Upper lobe of left lung (tissue), 6 donors: ENCODE measurements at regions not wholly inside any gene's neighbourhood (a gene's known extent, or its start where the extent isn't known, plus 50 kb on each side); places are given as distances from the start of the nearest gene placed in this dataset.

ENCODE experiments used
- ATAC-seq, 2 donors: fragments of 200-7000 bp; cut with Tn5 transposase; one replicate each; pipeline ENCODE4 v1.9.1; 2022; ENCODE audit warnings: mild to moderate bottlenecking in 2 of 2, moderate library complexity in 2 of 2; ENCODE audit not compliant: low FRiP score in 2 of 2
- DNase-seq, 2 donors: peaks; one replicate each; pipeline ENCODE4 v3.0.0-alpha.2; 2019 to 2020
- H3K27ac ChIP-seq, 4 donors: fragments of 200-600 bp; sonication (generic); one replicate each; pipeline ENCODE4 v1.5.1; 2016 to 2019
- H3K27me3 ChIP-seq, 4 donors: fragments of 200-600 bp; sonication (generic); one replicate each; pipeline ENCODE4 v1.5.1; 2017 to 2019
- H3K36me3 ChIP-seq, 4 donors: fragments of 200-600 bp; sonication (generic); one replicate each; pipeline ENCODE4 v1.5.1; 2016 to 2019
- H3K4me1 ChIP-seq, 4 donors: fragments of 200-600 bp; sonication (generic); one replicate each; pipeline ENCODE4 v1.5.1; 2018 to 2019
- H3K4me3 ChIP-seq, 4 donors: fragments of 200-600 bp; sonication (generic); one replicate each; pipeline ENCODE4 v1.5.1; 2017 to 2019; ENCODE audit warnings: mild to moderate bottlenecking in 2 of 4, moderate library complexity in 1 of 4
- H3K9me3 ChIP-seq, 4 donors: fragments of 200-600 bp; sonication (generic); one replicate each; pipeline ENCODE4 v1.5.1; 2018 to 2019
- CTCF ChIP-seq, 6 experiments: fragments of 450-650 bp in 4 of 6; fragments of 200-600 bp in 2 of 6; sonication (generic) in 2 of 6; IDR thresholded peaks; one replicate each; pipeline ENCODE4 v1.5.1; 2016 to 2019; ENCODE audit warnings: antibody characterized with exemption in 6 of 6
- EP300 ChIP-seq, 4 donors: sonication (generic); formaldehyde crosslinking; IDR thresholded peaks; one replicate each; pipeline ENCODE4 v1.5.1; 2017; ENCODE audit warnings: antibody characterized with exemption in 4 of 4, control low read depth in 2 of 4
- POLR2A ChIP-seq, 4 donors: fragments of 450-650 bp; IDR thresholded peaks; one replicate each; pipeline ENCODE4 v1.5.1; 2016 to 2017; ENCODE audit warnings: antibody characterized with exemption in 4 of 4, mild to moderate bottlenecking in 2 of 4
- POLR2AphosphoS5 ChIP-seq, 2 donors: sonication (generic); formaldehyde crosslinking; IDR thresholded peaks; one replicate each; pipeline ENCODE4 v1.5.1; 2017; ENCODE audit warnings: antibody characterized with exemption in 2 of 2
- WGBS, 2 donors: methylation state at CpG; one replicate each; pipeline ENCODE4 v1.1.5; 2017 to 2018; 5-methylcytosine and 5-hydroxymethylcytosine counted together
- donor health status: DM: no; HTN: no; CAD: no; lungs with moderate emphysema.
- donor health status: DM: no; HTN: yes; CAD: no; lungs with severe emphysema.

- no peaks in the 10 kb centered on the region for H3K27me3 ChIP-seq
- H3K9me3 ChIP-seq = no peaks in the 10 kb centered on the region
- 73 to 76% methylated on average over 5 of the region's 5 CpGs for WGBS, 2 donors
- H3K36me3 ChIP-seq = no peaks in the 10 kb centered on the region
- no peak overlapping the region for H3K4me3 ChIP-seq
- ATAC-seq = no peak
- no peak overlapping the region for H3K27ac ChIP-seq
- H3K4me1 ChIP-seq = no peaks in the 10 kb centered on the region
- no peak for DNase-seq
- TF ChIP-seq POLR2AphosphoS5 (IDR thresholded peaks at IDR 0.05) (no peak), POLR2A (IDR thresholded peaks at IDR 0.05) (no peak), CTCF (IDR thresholded peaks at IDR 0.05) (no peak), EP300 (IDR thresholded peaks at IDR 0.05) (no peak)
These were observed 413.2 kb upstream of the GJE1 start for GRCh38 chr6:141719476-141719875.

GRCh38 chr6:141705431-141705830, 427.3 kb upstream of the GJE1 start:
- no peak overlapping the region for H3K4me3 ChIP-seq
- WGBS, 2 donors = 73 to 80% methylated on average over 3 of the region's 3 CpGs
- TF ChIP-seq POLR2A (IDR thresholded peaks at IDR 0.05) (no peak), EP300 (IDR thresholded peaks at IDR 0.05) (no peak), POLR2AphosphoS5 (IDR thresholded peaks at IDR 0.05) (no peak), CTCF (IDR thresholded peaks at IDR 0.05) (no peak)
- no peaks in the 10 kb centered on the region for H3K27me3 ChIP-seq
- no peak for DNase-seq
- H3K27ac ChIP-seq = no peak overlapping the region
- no peak for ATAC-seq
- no peaks in the 10 kb centered on the region for H3K4me1 ChIP-seq
- no peaks in the 10 kb centered on the region for H3K36me3 ChIP-seq
- no peaks in the 10 kb centered on the region for H3K9me3 ChIP-seq

- TF ChIP-seq EP300 (IDR thresholded peaks at IDR 0.05) (no peak), POLR2AphosphoS5 (IDR thresholded peaks at IDR 0.05) (no peak), CTCF (IDR thresholded peaks at IDR 0.05) (no peak), POLR2A (IDR thresholded peaks at IDR 0.05) (no peak)
- Histone ChIP-seq H3K27ac (no peak overlapping the region), H3K27me3 (no peaks in the 10 kb centered on the region), H3K9me3 (no peaks in the 10 kb centered on the region), H3K4me3 (no peak overlapping the region), H3K36me3 (no peaks in the 10 kb centered on the region), H3K4me1 (no peaks in the 10 kb centered on the region)
- 70 to 72% methylated on average over 1 of the region's 1 CpG for WGBS, 2 donors
- DNase-seq (no peak), ATAC-seq (no peak)
These were observed 428.6 kb upstream of the GJE1 start for GRCh38 chr6:141704151-141704550.

- DNase-seq = no peak
- ATAC-seq = no peak
- TF ChIP-seq CTCF (IDR thresholded peaks at IDR 0.05) = no peak
- TF ChIP-seq EP300 (IDR thresholded peaks at IDR 0.05) = no peak
- TF ChIP-seq POLR2A (IDR thresholded peaks at IDR 0.05) = no peak
- TF ChIP-seq POLR2AphosphoS5 (IDR thresholded peaks at IDR 0.05) = no peak
- H3K27ac ChIP-seq = no peak overlapping the region
- no peaks in the 10 kb centered on the region for H3K9me3 ChIP-seq
- H3K36me3 ChIP-seq = no peaks in the 10 kb centered on the region
- no peaks in the 10 kb centered on the region for H3K27me3 ChIP-seq
- 81 to 91% methylated on average over 2 of the region's 2 CpGs for WGBS, 2 donors
- H3K4me3 ChIP-seq = no peak overlapping the region
- H3K4me1 ChIP-seq = no peaks in the 10 kb centered on the region
These were observed 431.0 kb upstream of the GJE1 start for GRCh38 chr6:141701732-141702131.

- no peaks in the 10 kb centered on the region for H3K4me1 ChIP-seq
- H3K4me3 ChIP-seq = no peak overlapping the region
- DNase-seq (no peak), ATAC-seq (no peak)
- TF ChIP-seq EP300 (IDR thresholded peaks at IDR 0.05) (no peak), CTCF (IDR thresholded peaks at IDR 0.05) (no peak), POLR2A (IDR thresholded peaks at IDR 0.05) (no peak), POLR2AphosphoS5 (IDR thresholded peaks at IDR 0.05) (no peak)
- no peaks in the 10 kb centered on the region for H3K36me3 ChIP-seq
- no peak overlapping the region for H3K27ac ChIP-seq
- H3K27me3 ChIP-seq = no peaks in the 10 kb centered on the region
- H3K9me3 ChIP-seq = no peaks in the 10 kb centered on the region
- WGBS, 2 donors = 46 to 60% methylated on average over 2 of the region's 2 CpGs
These were observed 431.9 kb upstream of the GJE1 start for GRCh38 chr6:141700819-141701218.
